A673 (cell line): ENCODE measurements at regions not wholly inside any gene's neighbourhood (a gene's known extent, or its start where the extent isn't known, plus 50 kb on each side); places are given as distances from the start of the nearest gene placed in this dataset.

Experiments used
- BruUV-seq: library from RNA; stranded (reverse); fragments of 400-500 nt; replicated peaks from 2 replicates; lab custom pipeline; 2021; lab: Mats Ljungman, UMichigan
- CTCF ChIA-PET: fragments of 300-600 bp; sonication (Branson Sonifier 250); formaldehyde crosslinking; loops from one replicate; lab custom pipeline; 2022; ENCODE audit warnings: antibody characterized with exemption; lab: Charles Lee
- POLR2A ChIA-PET: fragments of 300-600 bp; sonication (Branson Sonifier 250); formaldehyde crosslinking; loops from one replicate; lab custom pipeline; 2022; ENCODE audit warnings: antibody characterized with exemption; ENCODE audit not compliant: low non-redundant PET; lab: Charles Lee
- DNase-seq: peaks from one replicate; pipeline ENCODE4 v3.0.0-alpha.2; 2015; ENCODE audit warnings: low spot score
- H3K27ac ChIP-seq: fragments of 200-600 bp; sonication (generic); 2 replicates; pipeline ENCODE4 v1.5.1; 2016; ENCODE audit warnings: mixed run types, low read depth, mild to moderate bottlenecking, mixed read lengths, antibody characterized with exemption, low read length; ENCODE audit not compliant: poor library complexity, severe bottlenecking
- H3K27me3 ChIP-seq: fragments of 200-600 bp; sonication (generic); replicated peaks from 2 replicates; pipeline ENCODE4 v1.6.1; 2017; ENCODE audit warnings: mixed run types, low read depth, mild to moderate bottlenecking, mixed read lengths, antibody characterized with exemption, low read length; ENCODE audit not compliant: insufficient read depth, poor library complexity
- H3K36me3 ChIP-seq: fragments of 200-600 bp; sonication (generic); 2 replicates; pipeline ENCODE4 v1.6.1; 2016; ENCODE audit warnings: mixed run types, mild to moderate bottlenecking, mixed read lengths, antibody characterized with exemption, low read length; ENCODE audit not compliant: insufficient read depth, poor library complexity, severe bottlenecking
- H3K4me1 ChIP-seq: fragments of 200-600 bp; sonication (generic); 2 replicates; pipeline ENCODE4 v1.6.1; 2017; ENCODE audit warnings: mixed run types, mild to moderate bottlenecking, mixed read lengths, antibody characterized with exemption, low read length; ENCODE audit not compliant: insufficient read depth, poor library complexity, severe bottlenecking
- H3K4me3 ChIP-seq: fragments of 200-600 bp; sonication (generic); 2 replicates; pipeline ENCODE4 v1.5.1; 2016; ENCODE audit warnings: low read depth, mixed run types, mild to moderate bottlenecking, mixed read lengths, low read length; ENCODE audit not compliant: poor library complexity, severe bottlenecking
- H3K9me3 ChIP-seq: fragments of 200-600 bp; sonication (generic); 2 replicates; pipeline ENCODE4 v1.6.1; 2016; ENCODE audit warnings: mixed run types, low read depth, mild to moderate bottlenecking, mixed read lengths, antibody characterized with exemption, low read length; ENCODE audit not compliant: poor library complexity, severe bottlenecking
- EZH2 ChIP-seq: fragments of 200-600 bp; sonication (generic); IDR thresholded peaks from 2 replicates; pipeline ENCODE4 v1.6.1; 2017; ENCODE audit warnings: borderline replicate concordance, low read depth, mild to moderate bottlenecking, mixed read lengths, antibody characterized with exemption, low read length; ENCODE audit not compliant: poor library complexity, severe bottlenecking
- intact Hi-C: fragments of 100-400 bp; cut with micrococcal nuclease; formaldehyde crosslinking; loops from one replicate; pipeline ENCODE4 v1.10.0; 2022; ENCODE audit not compliant: unreplicated experiment
- TF ChIP-seq, protein P1 (sequence below): fragments of 300-800, 200-600 bp; sonication (generic); conservative IDR thresholded peaks from 2 replicates; pipeline ENCODE4 v1.5.1; 2017; ENCODE audit warnings: low read depth, mild to moderate bottlenecking, antibody characterized with exemption, low read length, moderate library complexity, mixed read lengths

- no TSS peak for BruUV-seq
- CTCF ChIA-PET: no interaction called here
- H3K27me3 ChIP-seq: no peaks in the 10 kb centered on the region
These were observed 816.3 kb downstream of the BRD1 start for GRCh38 chr22:49011379-49011768.

GRCh38 chr22:49010901-49011300 is 816.8 kb downstream of the BRD1 start:
- intact Hi-C loops: no loop called here
- CTCF ChIA-PET: no interaction called here
- Histone ChIP-seq H3K27ac (no peak overlapping the region), H3K36me3 (no peaks in the 10 kb centered on the region), H3K4me3 (no peak overlapping the region), H3K9me3 (no peaks in the 10 kb centered on the region), H3K27me3 (no peaks in the 10 kb centered on the region), H3K4me1 (no peaks in the 10 kb centered on the region)
- no peak for TF ChIP-seq EZH2
- TF ChIP-seq, protein P1, sequence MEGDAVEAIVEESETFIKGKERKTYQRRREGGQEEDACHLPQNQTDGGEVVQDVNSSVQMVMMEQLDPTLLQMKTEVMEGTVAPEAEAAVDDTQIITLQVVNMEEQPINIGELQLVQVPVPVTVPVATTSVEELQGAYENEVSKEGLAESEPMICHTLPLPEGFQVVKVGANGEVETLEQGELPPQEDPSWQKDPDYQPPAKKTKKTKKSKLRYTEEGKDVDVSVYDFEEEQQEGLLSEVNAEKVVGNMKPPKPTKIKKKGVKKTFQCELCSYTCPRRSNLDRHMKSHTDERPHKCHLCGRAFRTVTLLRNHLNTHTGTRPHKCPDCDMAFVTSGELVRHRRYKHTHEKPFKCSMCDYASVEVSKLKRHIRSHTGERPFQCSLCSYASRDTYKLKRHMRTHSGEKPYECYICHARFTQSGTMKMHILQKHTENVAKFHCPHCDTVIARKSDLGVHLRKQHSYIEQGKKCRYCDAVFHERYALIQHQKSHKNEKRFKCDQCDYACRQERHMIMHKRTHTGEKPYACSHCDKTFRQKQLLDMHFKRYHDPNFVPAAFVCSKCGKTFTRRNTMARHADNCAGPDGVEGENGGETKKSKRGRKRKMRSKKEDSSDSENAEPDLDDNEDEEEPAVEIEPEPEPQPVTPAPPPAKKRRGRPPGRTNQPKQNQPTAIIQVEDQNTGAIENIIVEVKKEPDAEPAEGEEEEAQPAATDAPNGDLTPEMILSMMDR: no peak
- no peak for DNase-seq
- no TSS peak for BruUV-seq
- POLR2A ChIA-PET: no interaction called here

More at GRCh38 chr22:49011379-49011768, 816.3 kb downstream of the BRD1 start:
- POLR2A ChIA-PET: no interaction called here
- no peak for DNase-seq
- TF ChIP-seq EZH2: no peak
- TF ChIP-seq, protein P1: no peak
- H3K27ac ChIP-seq: no peak overlapping the region
- H3K9me3 ChIP-seq: no peaks in the 10 kb centered on the region
- no peaks in the 10 kb centered on the region for H3K36me3 ChIP-seq
- H3K4me1 ChIP-seq: no peaks in the 10 kb centered on the region
- no peak overlapping the region for H3K4me3 ChIP-seq
- intact Hi-C loops: no loop called here

GRCh38 chr22:49010070-49010863 is 817.4 kb downstream of the BRD1 start:
- BruUV-seq: no TSS peak
- no peak overlapping the region for H3K27ac ChIP-seq
- H3K4me1 ChIP-seq: no peaks in the 10 kb centered on the region
- TF ChIP-seq EZH2: no peak
- TF ChIP-seq, protein P1: no peak
- POLR2A ChIA-PET: no interaction called here
- H3K36me3 ChIP-seq: no peaks in the 10 kb centered on the region
- CTCF ChIA-PET: no interaction called here
- intact Hi-C loops: no loop called here
- H3K27me3 ChIP-seq: no peaks in the 10 kb centered on the region
- no peak for DNase-seq
- H3K4me3 ChIP-seq: no peak overlapping the region
- no peaks in the 10 kb centered on the region for H3K9me3 ChIP-seq
